ENCODE measurements at regions not wholly inside any gene's neighbourhood (a gene's known extent, or its start where the extent isn't known, plus 50 kb on each side); places are given as distances from the start of the nearest gene placed in this dataset.

DNA sequence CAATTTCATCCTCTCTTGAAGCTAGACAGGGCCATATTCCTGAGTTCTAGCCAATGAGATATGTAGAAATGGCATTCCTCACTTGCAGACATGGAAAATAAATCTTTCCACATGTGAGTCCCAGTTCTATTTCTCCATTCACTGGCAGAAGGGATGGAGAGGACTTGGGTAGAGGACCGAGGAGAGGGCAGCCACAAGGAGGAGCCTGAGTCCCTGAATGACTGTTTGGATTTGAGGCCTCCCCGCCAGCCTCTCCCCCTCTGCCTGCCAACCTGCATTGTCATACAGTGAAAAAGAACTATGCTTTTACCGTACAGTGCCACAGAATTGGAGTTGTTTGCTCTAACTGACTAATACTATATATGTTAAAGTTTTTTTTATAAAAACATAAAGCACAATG is 583.0 kb upstream of the WWC1 start:
- no peak overlapping the region for H3K4me3 ChIP-seq (ENCODE audit: low read depth, low read length)

DNA sequence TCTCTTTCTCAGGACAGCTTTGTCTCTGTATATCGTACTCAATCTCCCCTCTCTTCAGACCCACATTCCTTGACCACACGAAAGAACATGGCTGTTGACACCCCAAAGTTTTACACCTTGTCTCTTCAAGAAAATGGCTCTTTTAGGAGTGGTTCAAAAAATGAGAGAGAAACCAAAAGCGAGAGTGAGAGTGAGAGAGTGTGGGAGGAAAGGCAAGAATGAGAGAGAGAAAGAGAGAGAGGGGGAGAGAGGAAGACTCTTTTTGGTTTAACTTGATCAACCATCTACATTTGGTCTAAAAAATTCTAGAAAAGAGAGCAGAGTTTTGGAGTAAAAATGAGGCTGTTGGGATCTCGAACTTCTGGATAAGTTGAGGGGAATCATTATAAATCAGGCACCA is 581.8 kb upstream of the WWC1 start:
- H3K4me3 ChIP-seq (ENCODE audit: low read depth, low read length), result no peak overlapping the region

DNA sequence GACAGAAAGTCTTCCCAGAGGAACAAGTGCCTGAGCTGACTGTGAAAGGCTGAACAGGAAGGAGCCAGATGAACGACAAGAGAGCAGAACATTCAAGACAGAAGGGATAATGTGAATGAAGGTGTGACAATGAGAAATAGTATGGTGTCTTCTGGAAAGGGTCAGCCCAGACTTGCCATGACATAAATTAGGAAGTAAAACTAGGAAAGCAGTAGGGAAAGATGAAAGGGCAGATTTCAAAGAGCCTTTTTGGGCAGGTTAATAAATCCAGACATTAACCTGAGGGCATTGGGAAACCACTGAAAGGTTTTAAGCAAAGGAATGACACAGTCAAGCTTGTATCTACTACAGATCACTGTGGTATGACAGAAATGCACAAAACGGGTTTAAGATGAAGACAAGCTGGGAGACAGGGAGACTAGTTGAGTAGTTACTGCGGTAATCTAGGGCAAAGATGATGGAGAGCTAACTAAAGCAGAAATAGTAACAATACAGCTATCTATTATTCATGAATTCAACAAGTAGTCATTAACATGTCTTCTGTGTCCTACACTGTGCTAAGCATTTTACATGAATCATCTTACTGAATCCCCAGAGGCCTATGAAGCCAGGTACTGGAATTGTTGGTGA is 580.9 kb upstream of the WWC1 start:
- no peak overlapping the region for H3K4me3 ChIP-seq (ENCODE audit: low read depth, low read length)

DNA sequence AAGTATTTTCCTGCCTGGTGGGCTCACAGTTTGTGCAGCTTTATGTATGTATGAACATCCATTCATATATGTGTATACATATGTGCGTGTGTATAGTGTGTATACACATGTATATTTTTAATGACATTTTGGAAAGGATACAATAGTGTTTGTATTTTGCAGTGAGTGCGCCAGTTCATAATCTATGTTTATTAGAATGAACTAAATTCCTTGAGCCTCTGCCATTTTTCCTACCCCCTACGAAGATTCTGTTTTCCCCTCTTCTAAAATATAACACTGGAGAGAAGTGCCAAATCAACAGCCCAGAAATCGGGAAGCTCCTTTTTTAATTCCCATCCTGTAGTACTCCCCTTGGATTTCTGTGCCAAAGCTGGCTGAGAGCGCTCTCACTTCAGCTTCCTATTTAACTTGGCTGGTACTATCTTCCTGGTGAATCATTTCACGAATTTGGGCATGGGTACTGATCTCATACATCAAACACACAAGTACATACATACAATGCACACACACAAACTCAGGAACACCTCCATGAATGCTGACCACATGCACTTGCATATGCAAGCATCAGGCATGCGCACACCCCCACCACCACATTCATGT is 578.4 kb upstream of the WWC1 start:
- H3K4me3 ChIP-seq (ENCODE audit: low read depth, low read length), result no peak overlapping the region

DNA sequence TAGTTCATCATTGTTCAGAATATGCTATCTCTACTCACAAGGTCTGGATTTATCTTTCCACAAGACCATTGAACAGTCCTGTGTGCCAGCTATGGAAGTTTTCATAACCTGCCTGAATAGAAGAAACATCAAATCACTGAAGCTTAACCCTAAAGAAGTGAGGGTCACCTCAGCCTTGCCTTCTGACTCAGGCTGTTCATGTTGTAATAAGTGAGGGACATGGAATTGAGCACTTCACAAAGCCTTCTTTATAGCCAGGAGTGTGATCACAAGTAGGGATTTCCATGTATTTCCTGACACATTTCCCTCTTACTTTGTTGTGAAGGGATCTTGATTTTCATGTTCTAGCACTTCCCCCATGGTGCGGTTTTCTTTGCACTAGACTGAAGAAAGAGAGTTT is 577.5 kb upstream of the WWC1 start:
- no peak overlapping the region for H3K4me3 ChIP-seq (ENCODE audit: low read depth, low read length)

DNA sequence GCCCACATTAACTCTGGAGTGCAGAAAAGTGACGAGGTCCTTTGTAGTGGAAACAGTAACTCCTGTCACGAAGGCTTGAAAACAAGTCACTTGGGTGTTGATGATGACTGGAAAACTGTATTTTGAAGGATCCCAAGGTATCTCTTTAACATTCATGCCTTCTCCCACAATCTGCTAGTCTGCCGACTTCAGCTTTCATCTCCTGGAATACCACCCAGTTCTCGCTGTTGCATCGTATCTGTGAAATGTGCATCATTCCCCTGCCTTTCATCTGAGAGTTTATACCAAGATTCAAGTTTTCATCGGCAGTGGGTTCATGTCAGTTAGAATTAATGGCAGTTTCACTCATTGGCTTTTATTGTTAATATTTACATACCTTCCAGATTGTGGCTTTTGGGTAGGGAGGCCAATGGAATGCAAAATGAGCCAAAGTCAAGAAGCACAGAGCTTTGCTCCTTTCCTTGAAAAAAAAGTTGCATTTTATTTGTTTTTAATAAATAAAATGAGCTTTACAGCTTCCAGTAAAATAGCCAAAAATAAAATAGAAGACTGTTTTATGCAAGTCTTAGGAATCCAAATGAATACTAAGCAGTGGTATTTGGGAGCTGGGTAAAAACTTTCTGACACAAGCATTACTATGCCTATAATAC is 575.2 kb upstream of the WWC1 start:
- no peak overlapping the region for H3K4me3 ChIP-seq (ENCODE audit: low read depth, low read length)

DNA sequence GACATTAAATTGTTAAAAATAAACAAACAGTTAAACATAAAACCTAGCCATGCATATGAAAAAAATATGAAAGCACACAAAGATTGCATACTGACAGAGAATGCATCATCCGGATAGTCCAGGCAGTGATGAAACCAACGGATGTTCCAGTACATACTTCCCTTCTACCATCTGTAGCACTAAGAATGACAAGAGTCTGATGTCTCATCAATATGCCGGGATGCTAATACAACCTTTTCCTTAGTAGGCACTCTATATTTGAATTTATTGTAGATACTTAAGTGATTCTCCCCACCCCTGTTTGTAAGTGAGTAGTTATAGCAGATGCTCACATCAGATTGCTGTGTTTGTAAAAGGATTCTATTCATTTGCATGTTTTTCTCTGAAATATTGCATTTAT is 571.2 kb upstream of the WWC1 start:
- no peak overlapping the region for H3K4me3 ChIP-seq (ENCODE audit: low read depth, low read length)

DNA sequence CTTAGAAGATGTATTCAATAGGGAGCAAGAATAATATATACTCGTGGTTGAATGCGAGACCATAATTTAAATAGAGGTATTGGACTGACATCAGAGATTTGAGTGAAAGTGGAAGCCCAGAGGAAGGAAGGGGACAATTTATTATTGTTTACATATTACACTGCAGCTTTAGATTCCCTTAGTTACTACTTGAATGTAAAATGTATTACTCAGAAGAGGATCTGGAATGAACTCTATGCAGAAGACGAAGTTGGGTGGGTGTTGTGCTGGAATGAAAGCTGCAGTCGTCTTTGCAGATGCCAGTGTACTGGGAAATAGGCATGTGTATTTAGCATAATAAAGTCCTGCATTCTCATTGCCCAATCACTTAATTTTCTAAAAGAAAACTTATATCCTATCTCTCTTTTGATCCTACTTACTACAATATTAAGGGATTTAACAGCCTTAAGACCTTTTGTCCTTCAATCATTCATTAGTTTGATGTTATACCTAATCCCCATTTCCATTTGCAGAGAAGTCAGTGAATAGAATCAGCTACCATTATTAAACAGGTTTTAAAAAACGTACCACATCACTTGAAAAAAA is 570.7 kb upstream of the WWC1 start:
- no peak overlapping the region for H3K4me3 ChIP-seq (ENCODE audit: low read depth, low read length)

DNA sequence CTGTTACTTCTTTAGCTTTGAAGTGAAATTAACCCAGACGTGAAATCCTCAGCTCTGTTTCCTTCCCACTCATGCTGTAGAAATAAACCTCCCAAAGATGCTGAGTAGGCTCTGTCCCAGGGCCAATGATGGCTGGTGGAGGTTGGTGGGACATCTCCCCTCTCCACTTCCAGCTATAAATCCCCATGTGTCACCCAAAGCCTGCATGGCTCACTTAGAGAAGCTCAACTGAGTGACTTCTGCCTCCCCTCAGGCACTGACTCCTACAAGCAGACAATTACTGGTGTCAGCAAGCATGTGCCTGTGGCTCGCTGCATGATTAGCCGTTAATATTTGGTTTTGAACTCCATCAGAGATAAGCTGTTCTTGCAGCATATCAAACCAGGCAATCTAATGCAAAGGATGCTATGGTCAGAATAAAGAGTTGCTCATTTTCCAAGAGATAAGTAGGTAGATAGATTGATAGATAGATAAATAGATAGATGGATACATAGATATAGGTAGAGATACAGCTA is 569.5 kb upstream of the WWC1 start:
- no peak overlapping the region for H3K4me3 ChIP-seq (ENCODE audit: low read depth, low read length)

DNA sequence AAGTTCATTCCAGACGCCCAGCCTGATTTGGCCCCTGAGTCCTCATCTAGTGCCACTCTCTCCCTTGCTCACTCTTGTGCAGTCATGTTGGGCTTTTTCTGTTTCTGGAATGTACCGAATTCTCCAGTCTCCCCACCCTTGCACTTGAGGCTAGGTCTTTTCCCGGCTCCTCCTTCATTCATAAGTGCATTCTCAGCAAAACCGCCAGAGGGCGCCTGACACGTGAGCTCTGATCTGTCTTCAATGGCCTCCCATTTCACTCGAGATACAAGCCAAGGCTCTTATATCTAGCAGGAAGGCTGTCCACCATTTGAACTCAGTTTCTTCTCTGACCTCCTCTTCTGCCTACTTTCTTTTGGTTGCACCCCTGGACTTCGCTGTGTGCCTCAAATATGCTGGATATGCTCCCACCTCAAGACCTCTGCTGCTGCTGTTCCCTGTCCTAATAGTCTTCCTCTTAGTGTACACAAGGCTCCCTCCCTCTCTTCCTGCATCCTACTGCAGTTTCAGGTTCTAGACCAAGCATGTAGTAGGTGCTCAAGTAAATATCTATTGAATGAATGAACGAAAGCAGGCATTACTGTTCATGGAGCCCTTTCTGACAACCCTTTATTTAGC is 568.1 kb upstream of the WWC1 start:
- H3K4me3 ChIP-seq (ENCODE audit: low read depth, low read length), result no peak overlapping the region

DNA sequence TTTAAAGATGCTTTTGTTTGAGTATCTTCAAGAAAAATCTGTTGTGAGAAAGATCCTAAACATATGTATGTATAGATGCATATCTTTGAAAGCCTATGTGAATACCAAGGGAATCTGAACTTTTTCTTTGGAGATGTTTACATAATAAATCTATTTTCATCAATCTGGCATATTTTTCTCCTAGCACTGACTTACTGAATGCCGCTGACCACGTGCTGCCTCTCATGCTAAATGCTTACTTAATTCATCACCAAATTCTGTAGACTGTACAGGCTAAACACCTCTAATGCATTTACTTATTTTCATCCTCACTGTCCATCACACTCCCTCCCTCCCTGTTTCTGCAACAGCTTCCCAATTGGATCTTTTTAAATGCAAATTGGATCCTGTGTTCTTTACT is 566.2 kb upstream of the WWC1 start:
- no peak overlapping the region for H3K4me3 ChIP-seq (ENCODE audit: low read depth, low read length)

DNA sequence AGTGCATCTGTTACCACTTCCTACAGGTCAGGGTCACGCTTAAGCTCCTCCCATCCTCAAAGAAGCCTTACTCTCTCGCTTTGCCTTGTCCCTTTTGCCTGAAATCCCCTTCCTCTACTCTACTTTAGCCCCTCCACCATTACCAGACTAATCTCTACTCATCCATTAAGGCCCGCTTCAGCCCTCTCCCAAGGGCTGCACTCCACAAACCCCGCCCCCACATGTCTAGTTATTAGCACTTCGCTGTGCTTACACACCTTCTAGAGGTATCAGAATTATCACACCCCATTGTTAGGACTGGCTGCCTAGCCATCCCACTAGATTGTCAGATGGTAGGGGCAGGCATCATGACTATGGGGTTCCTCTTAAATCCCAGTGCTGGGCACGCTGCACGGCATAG is 565.7 kb upstream of the WWC1 start:
- no peak overlapping the region for H3K4me3 ChIP-seq (ENCODE audit: low read depth, low read length)

DNA sequence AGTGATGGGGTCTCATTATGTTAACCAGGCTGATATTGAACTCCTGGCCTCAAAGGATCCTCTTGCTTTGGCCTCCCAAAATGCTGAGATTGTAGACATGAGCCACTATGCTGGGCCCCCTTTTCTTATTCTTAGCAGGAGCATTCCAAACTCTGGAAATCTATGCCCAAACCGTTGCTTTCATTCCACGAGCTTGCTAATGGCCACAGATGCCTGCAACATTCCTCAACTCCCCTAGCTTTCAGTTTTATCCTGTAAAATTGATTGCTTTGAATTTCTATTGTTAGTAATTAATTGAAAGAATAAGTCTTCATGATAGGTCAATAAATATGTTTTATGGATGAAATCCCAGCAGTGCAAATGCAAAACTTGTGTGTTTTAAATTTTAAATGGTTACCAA is 564.8 kb upstream of the WWC1 start:
- H3K4me3 ChIP-seq (ENCODE audit: low read depth, low read length), result no peak overlapping the region

DNA sequence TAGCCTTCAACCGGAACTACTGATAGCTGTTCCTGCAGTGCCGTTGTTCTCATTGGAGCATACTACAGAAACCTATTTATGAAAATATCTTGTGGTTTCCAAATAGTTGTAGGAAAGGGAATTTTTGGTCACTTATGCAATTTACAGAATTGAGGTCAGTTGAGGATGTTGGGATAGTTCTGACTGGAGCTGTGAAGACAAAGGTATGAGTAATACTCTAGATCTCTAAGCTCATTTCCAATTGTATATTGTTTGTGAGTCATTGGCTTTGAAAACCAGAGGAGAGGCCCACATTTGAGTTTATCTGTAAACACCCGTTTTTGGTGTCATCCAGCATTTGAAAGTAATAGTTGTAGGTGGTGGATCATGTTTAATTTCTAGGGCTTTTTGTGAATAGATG is 561.3 kb upstream of the WWC1 start:
- H3K4me3 ChIP-seq (ENCODE audit: low read depth, low read length), result no peak overlapping the region

DNA sequence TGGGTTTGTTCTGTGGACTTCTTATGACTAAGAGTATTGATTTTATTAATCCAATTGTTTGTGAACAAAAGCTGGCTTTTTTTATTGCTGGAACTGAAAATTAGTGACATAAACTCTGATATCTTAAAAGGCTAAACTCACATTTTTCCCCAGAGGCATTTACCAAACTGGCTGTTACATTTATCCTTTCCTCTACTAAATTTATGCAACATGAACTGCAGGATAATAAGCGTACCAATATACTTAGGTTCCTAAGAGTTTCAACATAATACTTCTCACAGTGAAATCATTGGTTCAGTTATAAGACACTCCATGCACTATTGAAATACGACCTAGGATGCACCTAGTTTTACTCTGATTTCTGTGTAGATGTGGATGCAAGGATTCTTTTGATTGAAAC is 560.8 kb upstream of the WWC1 start:
- H3K4me3 ChIP-seq (ENCODE audit: low read depth, low read length), result no peak overlapping the region

DNA sequence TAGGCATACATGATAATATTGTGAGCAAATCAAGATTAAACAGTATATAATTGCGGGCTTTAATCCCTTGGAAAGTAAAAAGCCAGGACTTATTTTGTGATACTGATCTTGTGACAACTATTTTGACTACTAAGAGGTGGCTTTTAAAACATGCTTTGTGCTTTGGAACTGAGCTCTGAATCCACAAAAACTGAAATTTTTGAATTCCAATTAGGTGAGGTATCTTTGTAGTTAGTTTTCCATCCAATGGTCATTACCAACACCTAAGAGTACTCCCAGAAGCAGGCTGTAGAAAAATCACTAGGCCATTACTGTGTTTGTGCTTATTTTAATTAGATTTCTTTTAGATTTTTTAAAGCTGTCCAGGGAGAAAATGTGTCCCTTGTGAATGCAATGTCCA is 559.5 kb upstream of the WWC1 start:
- no peak overlapping the region for H3K4me3 ChIP-seq (ENCODE audit: low read depth, low read length)

DNA sequence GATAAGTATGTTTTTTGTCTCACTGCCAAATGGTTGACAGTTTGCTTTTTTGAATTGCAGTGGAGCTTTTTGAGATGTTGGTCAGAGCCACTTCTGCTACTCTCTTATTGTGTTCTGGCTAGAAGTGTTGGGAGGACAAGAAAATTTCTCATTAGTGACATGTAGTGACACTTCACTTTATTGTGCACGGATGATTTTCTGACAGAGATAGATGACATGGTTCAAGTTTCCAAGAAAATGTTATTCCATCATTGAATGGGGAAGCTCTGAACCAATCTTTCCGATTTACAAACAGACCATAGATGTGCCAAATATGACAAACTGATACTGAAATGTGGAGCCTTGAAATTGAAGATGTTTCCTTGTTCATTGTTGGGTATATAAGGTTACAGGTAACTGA is 558.9 kb upstream of the WWC1 start:
- no peak overlapping the region for H3K4me3 ChIP-seq (ENCODE audit: low read depth, low read length)

DNA sequence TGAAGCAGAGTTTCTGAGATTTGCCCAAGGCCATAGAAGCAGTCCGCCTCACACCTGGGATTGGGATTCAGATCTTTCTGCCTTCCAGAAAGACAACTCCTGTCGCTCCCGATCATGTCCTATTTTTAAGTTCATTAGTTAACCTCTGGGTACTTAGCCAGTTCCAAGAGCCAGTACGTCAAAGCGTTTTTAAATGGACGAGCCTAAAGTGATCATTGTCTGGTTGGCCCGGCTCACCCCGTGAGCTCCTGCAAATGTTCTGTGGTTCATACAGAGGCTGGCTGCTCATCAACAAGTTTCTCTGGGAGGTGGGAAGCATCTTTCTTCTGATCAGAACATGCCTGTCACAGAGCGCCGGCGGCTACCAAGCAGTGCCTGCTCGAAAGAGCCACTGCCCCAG is 554.5 kb upstream of the WWC1 start:
- H3K4me3 ChIP-seq (ENCODE audit: low read depth, low read length), result no peak overlapping the region

DNA sequence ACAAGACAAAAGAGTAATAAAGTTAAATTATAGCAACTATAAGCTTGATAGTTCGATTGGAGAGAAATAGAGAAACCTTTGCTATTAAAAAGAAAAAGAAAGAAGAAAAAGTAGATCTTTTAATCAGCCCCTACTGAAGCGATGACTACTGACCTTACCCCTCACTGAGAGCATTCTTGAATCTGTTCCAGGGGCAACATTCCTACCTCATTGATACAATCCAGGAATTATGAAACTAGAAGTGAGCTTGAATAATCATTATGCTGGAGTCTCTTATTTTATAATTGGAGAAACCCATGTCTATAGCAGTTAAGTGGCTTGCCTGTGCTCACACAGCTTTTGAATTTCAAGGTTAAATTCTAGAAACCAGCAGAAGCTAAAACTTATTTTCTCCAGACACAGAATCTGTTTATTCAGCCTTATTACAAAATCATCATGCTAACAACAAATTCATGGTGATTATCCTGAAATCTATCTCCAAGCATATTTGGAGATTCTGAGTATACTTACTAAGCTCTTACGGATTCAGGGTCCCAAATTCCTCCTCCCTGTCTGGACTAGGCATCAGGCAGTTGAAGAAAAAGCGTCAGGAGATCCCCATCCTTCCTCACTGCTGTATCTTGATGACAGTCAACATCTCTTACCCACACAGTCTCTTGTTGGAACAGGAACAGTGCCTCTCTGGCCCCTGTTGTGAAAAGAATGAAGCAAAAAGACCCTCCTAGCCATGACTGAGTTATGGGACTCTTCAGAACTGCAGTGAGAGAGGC is 547.6 kb upstream of the WWC1 start:
- H3K4me3 ChIP-seq (ENCODE audit: low read depth, low read length), result no peak overlapping the region

DNA sequence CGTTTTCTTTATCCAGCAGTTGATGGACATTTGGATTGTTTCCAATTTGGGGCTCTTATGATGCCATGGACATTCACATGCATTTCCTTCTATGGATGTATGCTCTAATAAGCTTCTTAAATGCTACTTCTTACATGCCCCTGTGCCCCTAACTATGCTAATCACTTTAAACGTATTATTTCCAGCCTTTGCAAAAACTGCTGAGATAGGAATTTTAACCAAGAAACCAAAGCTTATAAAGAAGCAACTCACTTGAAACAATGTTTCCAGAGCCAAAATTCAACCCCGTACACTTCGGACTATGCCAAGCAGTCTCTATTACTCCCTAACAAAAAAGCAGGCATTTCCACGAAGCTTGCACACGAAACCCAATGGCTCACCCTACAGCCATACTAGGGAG is 545.6 kb upstream of the WWC1 start:
- no peak overlapping the region for H3K4me3 ChIP-seq (ENCODE audit: low read depth, low read length)

DNA sequence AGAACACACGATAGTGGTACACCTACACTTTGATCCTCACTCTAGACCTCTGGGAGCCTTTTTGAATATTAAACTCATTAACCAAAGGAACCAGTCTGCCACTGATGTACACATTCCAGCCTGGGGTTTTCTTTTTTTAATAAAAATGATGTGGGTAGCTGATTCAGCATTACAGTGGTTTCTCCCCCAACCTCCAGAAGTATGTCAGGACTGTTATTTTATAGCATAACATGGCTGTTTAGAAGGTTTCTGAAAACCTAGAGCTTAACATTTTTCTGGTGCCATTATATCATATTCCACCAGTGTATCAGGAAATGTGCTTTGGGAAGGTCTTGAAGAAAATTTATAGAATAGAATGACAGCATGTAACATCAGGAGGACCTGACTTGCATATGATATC is 540.9 kb upstream of the WWC1 start:
- H3K4me3 ChIP-seq (ENCODE audit: low read depth, low read length), result no peak overlapping the region

Data from iPS-11a (cell line).